ENCODE measurements at regions not wholly inside any gene's neighbourhood (a gene's known extent, or its start where the extent isn't known, plus 50 kb on each side); places are given as distances from the start of the nearest gene placed in this dataset.

DNA sequence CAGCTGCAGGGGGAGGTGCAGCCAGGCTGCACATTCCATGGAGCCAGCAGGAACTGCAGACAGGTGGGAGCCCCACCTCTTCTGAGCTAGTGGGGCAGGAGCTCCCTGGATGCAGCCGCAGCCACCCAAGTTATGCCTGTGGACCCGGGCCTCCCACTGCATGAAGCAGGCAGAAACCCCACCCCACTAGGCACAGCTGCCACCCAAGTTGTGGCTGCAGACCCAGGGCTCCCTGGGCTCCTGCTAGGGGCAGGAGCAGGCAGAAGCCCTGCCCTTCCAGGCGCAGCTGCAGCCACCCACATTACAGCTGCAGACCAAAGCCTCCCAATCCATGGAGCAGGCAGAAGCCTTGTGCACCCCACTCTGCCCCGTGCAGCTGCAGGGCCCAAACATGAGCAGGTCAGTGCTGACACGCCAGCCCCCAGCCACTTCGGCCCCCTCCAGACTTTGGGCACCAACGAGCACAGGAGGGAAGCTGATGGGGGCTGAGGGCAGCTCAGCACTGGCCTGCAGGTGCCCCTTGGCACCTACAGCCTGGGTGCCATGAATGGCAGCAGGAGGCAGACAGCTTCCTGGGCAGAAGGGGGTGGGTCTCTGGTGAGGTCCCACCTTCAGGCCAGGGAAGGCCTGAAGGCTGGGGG is 106.9 kb downstream of the C9orf50 start:
- Histone ChIP-seq H3K4me1 (no peaks in the 10 kb centered on the region), H3K9me3 (peaks cover 0 to 28% (median 10%) of the 10 kb centered on the region in 12 donors), H3K27me3 (no peaks in the 10 kb centered on the region), H3K27ac (no peak overlapping the region), H3K36me3 (no peaks in the 10 kb centered on the region), H3K4me3 (no peak overlapping the region)
- intact Hi-C loops (cut with DNase I) = no loop called here
- ATAC-seq (no peak), DNase-seq (no peak)
- TF ChIP-seq, protein P1, sequence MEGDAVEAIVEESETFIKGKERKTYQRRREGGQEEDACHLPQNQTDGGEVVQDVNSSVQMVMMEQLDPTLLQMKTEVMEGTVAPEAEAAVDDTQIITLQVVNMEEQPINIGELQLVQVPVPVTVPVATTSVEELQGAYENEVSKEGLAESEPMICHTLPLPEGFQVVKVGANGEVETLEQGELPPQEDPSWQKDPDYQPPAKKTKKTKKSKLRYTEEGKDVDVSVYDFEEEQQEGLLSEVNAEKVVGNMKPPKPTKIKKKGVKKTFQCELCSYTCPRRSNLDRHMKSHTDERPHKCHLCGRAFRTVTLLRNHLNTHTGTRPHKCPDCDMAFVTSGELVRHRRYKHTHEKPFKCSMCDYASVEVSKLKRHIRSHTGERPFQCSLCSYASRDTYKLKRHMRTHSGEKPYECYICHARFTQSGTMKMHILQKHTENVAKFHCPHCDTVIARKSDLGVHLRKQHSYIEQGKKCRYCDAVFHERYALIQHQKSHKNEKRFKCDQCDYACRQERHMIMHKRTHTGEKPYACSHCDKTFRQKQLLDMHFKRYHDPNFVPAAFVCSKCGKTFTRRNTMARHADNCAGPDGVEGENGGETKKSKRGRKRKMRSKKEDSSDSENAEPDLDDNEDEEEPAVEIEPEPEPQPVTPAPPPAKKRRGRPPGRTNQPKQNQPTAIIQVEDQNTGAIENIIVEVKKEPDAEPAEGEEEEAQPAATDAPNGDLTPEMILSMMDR (IDR thresholded peaks at IDR 0.05) = no peak
- TF ChIP-seq POLR2A (IDR thresholded peaks at IDR 0.05) = no peak
- 93 to 100% (median 94%) methylated on average over 2 to 7 of the region's 7 CpGs for WGBS, 4 donors

DNA sequence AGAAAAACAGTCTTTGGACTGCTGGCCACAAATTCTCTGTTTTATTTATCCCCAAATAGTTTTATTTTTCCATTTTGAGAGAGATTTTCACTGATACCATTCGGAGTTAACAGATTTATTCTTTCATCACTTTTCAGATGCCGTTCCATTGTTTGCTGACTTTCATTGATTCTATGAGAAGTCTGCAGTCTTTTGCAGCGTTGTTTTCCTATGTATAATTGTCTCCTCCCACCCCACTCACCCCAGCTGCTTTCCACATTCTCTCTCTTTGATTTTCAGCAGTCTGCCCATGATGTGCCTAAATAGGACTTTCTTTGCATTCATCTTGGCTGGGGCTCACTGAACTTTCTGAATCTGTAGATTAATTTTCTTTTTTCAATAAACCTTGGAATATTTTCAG is 107.6 kb downstream of the C9orf50 start:
- Histone ChIP-seq H3K27ac (no peak overlapping the region), H3K27me3 (no peaks in the 10 kb centered on the region), H3K36me3 (no peaks in the 10 kb centered on the region), H3K4me3 (no peak overlapping the region), H3K9me3 (peaks cover 0 to 25% (median 9%) of the 10 kb centered on the region in 12 donors), H3K4me1 (no peaks in the 10 kb centered on the region)
- TF ChIP-seq, protein P1 (IDR thresholded peaks at IDR 0.05) = no peak
- TF ChIP-seq POLR2A (IDR thresholded peaks at IDR 0.05) = no peak
- 81 to 89% (median 85%) methylated on average over 3 of the region's 3 CpGs for WGBS, 4 donors
- ATAC-seq (no peak), DNase-seq (no peak)
- intact Hi-C loops (cut with DNase I) = no loop called here

DNA sequence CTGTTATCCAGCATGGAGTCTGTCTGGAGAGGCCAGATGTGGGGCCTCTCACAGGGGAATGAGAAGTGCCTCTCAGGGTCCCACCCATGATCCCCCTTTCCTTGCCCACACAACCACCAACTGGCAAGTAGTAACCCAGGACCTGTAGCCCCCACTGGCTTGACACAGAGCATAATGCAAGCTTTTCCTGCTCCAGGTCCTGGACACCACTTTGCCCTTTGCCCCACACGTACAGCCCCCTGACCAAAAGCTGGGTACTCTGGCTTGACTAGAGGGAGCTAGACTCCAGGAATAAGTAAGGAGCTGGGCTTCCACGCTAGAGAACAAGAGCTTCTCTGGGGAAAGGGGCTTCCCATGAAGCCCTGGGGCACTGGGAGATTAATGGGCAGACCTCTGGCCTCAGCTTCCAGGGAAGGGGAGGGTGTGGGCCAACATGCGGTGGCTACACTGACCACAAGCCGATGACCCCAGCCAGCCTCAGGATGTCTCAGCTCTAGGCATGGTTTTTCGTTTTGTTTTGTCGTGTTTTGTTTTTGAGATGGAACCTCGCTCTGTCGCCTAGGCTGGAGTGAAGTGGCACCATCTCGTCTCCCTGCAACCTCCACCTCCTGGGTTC is 109.5 kb downstream of the C9orf50 start:
- TF ChIP-seq POLR2A (IDR thresholded peaks at IDR 0.05) = no peak
- TF ChIP-seq, protein P1 (IDR thresholded peaks at IDR 0.05) = no peak
- 82 to 83% (median 82%) methylated on average over 9 of the region's 9 CpGs for WGBS, 4 donors
- Histone ChIP-seq H3K27ac (no peak overlapping the region), H3K4me3 (no peak overlapping the region), H3K36me3 (no peaks in the 10 kb centered on the region), H3K9me3 (peaks cover 0 to 22% (median 6%) of the 10 kb centered on the region in 12 donors), H3K27me3 (no peaks in the 10 kb centered on the region), H3K4me1 (peaks cover 0 to 3% (median 0%) of the 10 kb centered on the region in 12 donors)
- ATAC-seq (no peak), DNase-seq (no peak)
- intact Hi-C loops (cut with DNase I) = no loop called here

DNA sequence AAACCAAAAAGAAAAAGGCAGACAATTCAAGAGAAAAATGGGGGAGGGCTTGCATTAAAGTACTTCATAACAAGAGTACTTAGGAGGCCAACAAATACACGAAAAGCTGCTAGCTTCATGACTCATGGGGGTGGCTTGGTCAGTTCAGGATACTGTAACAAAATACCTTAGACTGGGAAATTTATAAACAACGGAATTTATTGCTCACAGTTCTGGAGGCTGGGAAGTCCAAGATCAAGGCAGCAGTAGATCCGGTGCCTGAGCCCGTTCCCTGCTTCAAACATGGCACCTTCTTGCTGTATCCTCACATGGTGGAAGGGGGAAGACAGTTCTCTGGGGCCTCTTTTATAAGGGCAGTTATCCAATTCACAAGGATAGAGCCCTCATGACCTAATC is 111.4 kb downstream of the C9orf50 start:
- no peak for TF ChIP-seq POLR2A (IDR thresholded peaks at IDR 0.05)
- TF ChIP-seq, protein P1 (IDR thresholded peaks at IDR 0.05) = no peak
- 77 to 90% (median 86%) methylated on average over 4 of the region's 4 CpGs for WGBS, 4 donors
- H3K4me1 ChIP-seq = peaks cover 0 to 3% (median 0%) of the 10 kb centered on the region in 12 donors
- intact Hi-C loops (cut with DNase I) = loop anchor here in 2 of 10 donors (5.0 to 10.0 kb wide), 2 partner anchors 38 to 55 kb away; no protein-coding TSS in a partner anchor
- DNase-seq = no peak
- ATAC-seq = no peak
- no peaks in the 10 kb centered on the region for H3K27me3 ChIP-seq
- H3K9me3 ChIP-seq = peaks cover 0 to 19% (median 6%) of the 10 kb centered on the region in 12 donors
- H3K27ac ChIP-seq = no peak overlapping the region
- no peak overlapping the region for H3K4me3 ChIP-seq
- H3K36me3 ChIP-seq = peaks cover 0 to 9% (median 0%) of the 10 kb centered on the region in 9 donors

Measured in heart left ventricle (tissue), 16 donors.